GM18867 (cell line): ENCODE measurements at regions not wholly inside any gene's neighbourhood (a gene's known extent, or its start where the extent isn't known, plus 50 kb on each side); places are given as distances from the start of the nearest gene placed in this dataset.
"Not testable (repeated sequence)": the region's sequence is repeated elsewhere in the genome, so short reads cannot be mapped to it uniquely, and the experiment has no call there.

Experiments
- ATAC-seq: cut with Tn5 transposase; IDR thresholded peaks from one replicate; pipeline ENCODE4 v1.9.1; 2021; ENCODE audit warnings: mild to moderate bottlenecking, moderate library complexity; ENCODE audit not compliant: unreplicated experiment

GRCh38 chr20:41690702-41691101 lies 72.5 kb upstream of the CHD6 start:
- no peak for ATAC-seq

- no peak for ATAC-seq
Measured at GRCh38 chr20:41686961-41687360, 68.8 kb upstream of the CHD6 start.

- ATAC-seq, result not testable (repeated sequence)
Measured at GRCh38 chr20:41685145-41685544, 67.0 kb upstream of the CHD6 start.

- ATAC-seq, result no peak
Measured at GRCh38 chr20:41678799-41679198, 60.6 kb upstream of the CHD6 start.

DNA sequence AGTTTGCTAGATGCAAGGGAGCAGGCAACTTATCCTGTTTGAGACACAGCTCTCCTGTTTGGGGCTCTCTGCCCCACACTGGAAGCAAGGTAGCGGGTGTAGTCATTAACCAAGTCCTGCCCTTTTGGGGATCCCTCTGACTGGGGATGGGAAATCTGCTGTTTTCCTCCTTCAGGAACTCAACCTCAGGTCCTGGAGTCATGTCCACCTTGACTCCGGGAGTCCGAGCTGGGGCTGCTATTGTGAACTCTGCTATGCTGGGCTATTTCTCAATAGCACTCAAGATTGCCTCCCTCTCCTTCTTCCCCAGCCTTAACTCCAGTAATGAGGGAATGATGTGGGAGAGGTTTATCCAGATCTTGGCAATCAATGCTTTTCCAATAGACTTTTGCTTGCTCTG lies 54.1 kb upstream of the CHD6 start:
- no peak for ATAC-seq

DNA sequence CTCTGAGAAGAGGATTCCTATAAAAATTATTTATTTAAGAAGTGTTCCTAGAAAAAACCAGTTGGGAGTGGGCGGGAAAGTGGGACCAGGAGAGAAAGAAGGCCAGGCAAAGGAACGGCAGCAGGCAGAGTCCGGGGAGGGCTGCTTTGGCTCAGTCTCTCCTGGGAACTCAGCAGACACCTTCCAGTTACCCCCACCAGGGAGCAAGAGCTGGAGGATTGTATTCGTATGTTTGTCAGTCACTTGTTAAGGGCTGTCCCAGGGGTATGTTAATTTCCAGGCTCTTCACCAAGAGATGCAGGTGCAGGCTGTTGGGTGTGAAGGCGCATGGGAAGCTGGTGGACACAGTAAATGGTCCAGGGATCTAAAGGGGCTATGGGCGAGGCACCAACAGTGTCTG lies 53.0 kb upstream of the CHD6 start:
- ATAC-seq, result no peak

DNA sequence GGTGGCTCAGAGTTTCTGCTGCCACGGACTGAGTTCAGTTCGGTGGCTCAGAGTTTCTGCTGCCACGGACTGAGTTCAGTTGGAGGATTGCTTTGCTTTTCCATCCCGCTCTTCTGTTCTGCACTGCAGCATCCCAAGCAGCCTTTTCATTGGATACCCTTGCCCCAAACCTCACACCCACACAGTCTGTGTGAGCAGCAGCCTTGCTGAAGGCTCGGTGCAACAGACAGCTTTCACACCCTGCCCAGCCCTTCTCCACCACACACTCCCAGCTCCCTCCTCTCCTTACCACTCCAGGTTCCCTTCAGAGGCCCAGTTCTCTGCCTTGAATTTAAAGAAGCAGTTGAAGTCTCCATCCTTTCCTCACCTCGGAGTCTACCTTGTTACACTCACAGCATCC lies 52.5 kb upstream of the CHD6 start:
- no peak for ATAC-seq

- ATAC-seq, result no peak
Measured at GRCh38 chr20:41669708-41670263, 51.6 kb upstream of the CHD6 start.

DNA sequence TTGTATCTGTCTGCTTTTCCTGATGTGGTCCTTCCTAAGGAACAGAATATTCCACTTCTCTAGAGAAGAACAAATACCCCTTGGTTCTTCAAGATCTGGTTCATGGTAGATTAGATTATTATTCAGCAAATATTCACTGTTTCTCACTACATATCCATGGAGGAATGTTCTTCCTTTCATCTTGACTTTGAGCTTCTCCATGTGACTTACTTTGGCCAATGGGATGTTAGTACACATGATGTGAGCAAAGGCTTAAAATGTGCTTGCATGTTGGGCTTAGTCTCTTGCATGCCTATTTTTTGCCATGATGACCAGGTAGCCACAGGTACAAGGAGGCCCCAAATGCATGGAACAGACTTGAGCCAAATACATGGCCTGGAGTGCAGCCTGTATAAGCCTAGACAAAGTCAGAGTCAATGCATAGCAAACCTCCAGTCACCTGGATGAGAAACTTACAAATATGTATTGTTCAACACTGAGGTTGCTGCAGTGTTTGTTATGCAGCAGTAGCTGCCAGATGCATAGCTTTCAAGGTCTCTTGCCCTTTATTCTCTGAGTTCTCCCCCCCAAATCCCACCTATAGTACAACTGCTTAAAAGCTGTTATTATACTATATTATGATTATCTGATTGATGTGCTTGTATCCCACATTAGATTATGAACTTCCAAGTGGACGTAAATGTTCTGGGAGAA lies 50.0 kb upstream of the CHD6 start:
- ATAC-seq, result no peak
